HG03064 (cell line): ENCODE measurements at regions not wholly inside any gene's neighbourhood (a gene's known extent, or its start where the extent isn't known, plus 50 kb on each side); places are given as distances from the start of the nearest gene placed in this dataset.
"Not testable (repeated sequence)": the region's sequence is repeated elsewhere in the genome, so short reads cannot be mapped to it uniquely, and the experiment has no call there.

Source experiments
- ATAC-seq: cut with Tn5 transposase; IDR thresholded peaks from one replicate; pipeline ENCODE4 v1.9.1; 2021; ENCODE audit warnings: low read depth; ENCODE audit not compliant: unreplicated experiment

DNA sequence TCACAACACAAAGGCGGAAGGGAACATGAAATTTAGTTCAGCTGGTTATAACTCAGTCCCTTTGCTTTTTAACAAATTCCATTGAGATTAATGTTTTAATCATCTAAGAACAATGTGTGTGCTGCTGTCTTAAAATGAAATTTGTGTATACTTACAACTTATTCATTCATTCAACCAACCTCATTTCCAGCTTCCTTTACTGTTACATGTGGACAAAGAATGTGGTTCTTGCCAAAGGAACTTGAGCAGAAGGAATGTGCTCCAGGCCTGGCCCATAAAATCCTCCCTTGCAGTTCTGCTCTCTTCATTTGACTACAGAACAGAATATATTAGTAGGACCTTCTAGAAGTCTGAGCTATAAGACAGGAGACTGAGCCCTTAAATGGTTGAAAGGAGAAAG, 176.8 kb upstream of the GLRA2 start:
- no peak for ATAC-seq

DNA sequence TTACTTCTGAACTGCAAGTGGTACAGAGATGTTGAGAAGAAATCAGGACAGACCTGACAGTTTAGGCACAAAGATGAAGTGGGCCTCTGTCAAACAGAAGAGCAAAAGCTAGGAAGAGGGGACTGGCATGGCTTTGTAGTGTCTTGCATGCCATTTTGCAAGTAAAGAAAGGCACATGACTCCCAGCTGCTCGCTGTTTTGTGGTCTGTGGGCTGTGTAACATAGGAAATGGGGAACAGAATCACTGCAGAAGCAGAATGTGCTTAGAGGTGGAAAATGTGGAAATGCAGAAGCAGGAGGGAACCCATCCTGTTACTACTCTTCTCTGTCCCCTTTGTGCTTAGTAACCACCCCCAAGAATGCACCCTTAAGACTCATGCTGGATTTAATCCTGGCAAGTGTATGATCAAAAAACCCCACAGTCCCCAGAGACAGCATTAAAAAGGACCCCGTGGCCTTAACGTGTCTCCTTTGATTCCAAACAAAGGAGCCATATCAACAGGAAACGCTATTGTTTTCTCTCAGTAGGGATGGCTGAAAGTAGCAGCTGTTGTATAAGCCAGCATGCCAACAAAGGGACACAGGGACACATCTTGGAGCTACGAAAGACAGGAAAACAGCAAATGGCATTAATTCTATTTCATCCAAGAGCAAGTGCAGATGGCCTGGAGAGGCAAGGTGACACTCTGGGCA, 177.6 kb upstream of the GLRA2 start:
- no peak for ATAC-seq

GRCh38 chrX:14347523-14347922, 181.8 kb upstream of the GLRA2 start:
- no peak for ATAC-seq

GRCh38 chrX:14344172-14344940, 185.0 kb upstream of the GLRA2 start:
- ATAC-seq, result no peak

- ATAC-seq, result no peak
These were observed 219.9 kb upstream of the GLRA2 start for GRCh38 chrX:14309431-14309830.

DNA sequence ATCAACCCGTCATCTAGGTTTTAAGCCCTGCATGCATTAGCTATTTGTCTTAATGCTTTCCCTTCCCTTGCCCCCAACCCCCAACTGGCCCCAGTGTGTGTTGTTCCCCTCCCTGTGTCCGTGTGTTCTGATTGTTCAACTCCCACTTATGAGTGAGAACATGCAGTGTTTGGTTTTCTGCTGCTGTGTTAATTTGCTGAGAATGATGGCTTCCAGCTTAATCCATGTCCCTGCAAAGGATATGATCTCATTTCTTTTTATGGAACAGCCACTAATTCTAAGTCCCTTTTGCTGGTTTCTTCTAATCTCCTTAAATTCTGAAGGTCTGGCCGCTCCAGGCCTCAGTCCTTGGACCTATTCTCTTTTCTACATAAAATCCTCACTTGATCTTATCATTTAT, 220.4 kb upstream of the GLRA2 start:
- not testable (repeated sequence) for ATAC-seq

DNA sequence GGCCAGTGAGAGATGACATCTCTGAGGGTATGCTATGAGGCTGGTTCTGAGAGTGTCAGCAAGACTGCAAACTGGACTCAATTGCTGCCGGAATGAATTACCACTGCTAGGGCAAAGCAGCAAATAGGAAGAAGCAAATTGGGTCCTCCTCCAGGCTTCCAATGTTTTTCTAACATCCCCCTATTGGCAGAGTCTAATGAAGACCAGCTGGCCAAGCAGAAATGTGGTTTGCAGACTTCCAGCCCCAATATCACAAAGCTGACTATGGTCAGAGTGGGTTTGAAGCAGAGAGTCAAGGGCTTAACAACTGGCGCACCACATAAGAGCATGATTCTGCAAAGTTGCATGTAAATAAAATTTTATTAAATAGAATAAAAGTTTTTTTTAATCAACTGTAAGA, 225.4 kb upstream of the GLRA2 start:
- no peak for ATAC-seq

GRCh38 chrX:14302561-14302960, 226.8 kb upstream of the GLRA2 start:
- ATAC-seq, result not testable (repeated sequence)

DNA sequence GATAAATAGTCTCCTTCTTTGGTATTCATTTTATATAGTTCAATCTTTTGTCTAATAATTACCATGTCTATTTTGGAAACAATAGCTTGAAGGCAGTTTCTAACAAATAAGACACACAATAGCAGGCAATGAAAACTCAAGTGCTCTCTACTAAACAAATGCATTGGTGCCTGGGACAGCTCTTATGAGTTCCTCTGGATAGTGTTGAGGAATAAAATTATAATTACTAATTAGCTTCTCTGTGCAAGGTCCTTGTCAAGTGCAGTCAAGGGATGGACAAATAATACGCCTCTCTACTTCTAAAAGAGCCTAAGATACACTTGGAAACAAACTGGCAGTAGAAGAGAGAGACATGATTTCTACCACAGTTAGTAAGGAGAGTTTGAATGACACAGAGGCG, 229.0 kb upstream of the GLRA2 start:
- no peak for ATAC-seq

DNA sequence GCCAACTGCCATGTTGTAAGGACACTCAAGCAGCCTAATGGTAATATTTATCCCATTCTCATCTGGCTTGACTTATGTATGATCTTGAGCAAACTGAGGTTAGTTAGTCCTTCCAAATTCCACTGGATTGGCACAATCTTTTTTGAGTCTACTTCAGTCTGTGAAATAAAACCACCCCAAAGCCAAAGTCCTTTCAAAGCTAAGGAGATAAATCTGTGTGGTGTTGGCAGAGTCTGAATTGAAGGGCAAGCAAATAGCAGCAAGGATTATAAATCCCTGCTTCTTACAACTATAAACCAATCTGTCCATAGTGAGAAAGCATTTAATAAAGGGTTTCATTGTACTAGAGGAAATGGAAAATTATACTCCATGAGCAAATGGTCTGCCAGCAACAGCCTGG, 233.9 kb upstream of the GLRA2 start:
- no peak for ATAC-seq

GRCh38 chrX:14291666-14292500, 237.5 kb upstream of the GLRA2 start:
- ATAC-seq, result no peak

- no peak for ATAC-seq
These were observed 239.0 kb upstream of the GLRA2 start for GRCh38 chrX:14290335-14290734.

DNA sequence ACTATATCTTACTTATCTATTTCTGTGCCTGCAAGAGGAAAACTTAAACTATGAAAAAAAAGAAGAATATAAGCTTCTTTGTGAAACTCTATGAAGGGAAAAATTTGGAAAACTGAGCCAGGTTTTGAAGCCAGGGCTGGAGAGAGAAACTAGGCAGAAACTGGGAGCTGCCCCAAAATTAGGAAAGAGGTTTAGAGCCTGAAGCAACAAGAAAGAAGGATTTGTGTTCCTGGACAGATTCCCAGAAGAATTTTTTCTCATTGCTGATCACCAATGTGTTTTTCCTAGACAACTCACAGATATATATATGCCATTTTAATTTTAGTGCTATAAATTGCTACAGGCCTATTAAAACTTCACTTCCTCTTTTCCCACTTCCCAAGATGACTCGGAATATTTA, 245.0 kb upstream of the GEMIN8 start:
- no peak for ATAC-seq

GRCh38 chrX:14267216-14267615, 237.5 kb upstream of the GEMIN8 start:
- no peak for ATAC-seq

DNA sequence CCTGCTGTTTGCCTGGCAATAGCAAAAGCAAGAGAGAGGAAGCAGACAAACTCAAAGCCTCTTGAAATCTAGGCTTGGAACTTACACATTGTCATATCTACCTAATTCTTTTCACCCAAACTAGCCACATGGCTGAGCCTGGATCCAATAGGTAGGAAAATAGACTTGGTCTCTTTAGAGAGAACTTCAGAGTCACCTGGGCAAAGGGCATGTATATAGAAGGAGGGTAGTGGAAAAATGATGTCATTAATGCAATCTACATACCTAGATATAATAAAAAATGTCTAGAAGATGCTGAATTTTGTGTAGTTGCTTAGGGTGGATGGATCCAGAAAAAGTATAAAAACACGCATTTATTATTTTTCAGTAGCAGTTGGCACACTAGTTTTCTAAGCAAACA, 237.0 kb upstream of the GEMIN8 start:
- ATAC-seq, result no peak

DNA sequence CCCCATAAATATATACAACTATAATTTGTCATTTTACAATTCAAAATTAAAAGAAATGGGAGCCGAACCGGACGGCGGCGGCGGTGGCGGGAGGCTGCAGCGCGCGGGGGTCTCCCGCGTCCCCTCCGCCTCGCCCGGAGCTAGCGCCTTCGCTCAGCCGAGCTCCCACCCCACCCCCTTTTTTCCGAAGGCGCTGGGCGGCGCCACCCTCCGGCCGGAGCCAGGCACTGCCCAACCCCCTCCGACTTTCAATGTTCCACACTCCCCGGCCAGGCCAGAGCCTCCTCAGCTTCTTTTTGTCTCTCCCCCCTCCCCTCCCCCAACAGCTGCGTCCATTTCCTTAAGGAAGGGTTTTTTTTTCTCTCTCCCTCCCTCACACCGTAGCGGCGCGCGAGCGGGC, 214.1 kb upstream of the GEMIN8 start:
- ATAC-seq, result no peak

- no peak for ATAC-seq
These were observed 205.3 kb upstream of the GEMIN8 start for GRCh38 chrX:14235004-14235403.

- ATAC-seq, result no peak
These were observed 203.0 kb upstream of the GEMIN8 start for GRCh38 chrX:14232688-14233087.

GRCh38 chrX:14228611-14229010, 198.9 kb upstream of the GEMIN8 start:
- no peak for ATAC-seq

- ATAC-seq, result no peak
These were observed 190.8 kb upstream of the GEMIN8 start for GRCh38 chrX:14220386-14220944.

- no peak for ATAC-seq
These were observed 179.3 kb upstream of the GEMIN8 start for GRCh38 chrX:14209034-14209433.
